Activated CD8-positive, alpha-beta memory T cell treated with anti-CD3 and anti-CD28 coated beads for 36 hours (primary cell): ENCODE measurements at regions not wholly inside any gene's neighbourhood (a gene's known extent, or its start where the extent isn't known, plus 50 kb on each side); places are given as distances from the start of the nearest gene placed in this dataset.
"Not testable (repeated sequence)": the region's sequence is repeated elsewhere in the genome, so short reads cannot be mapped to it uniquely, and the experiment has no call there.

Experiments used
- CTCF ChIA-PET: fragments of 350-600 bp; sonication (Branson Sonifier 250); formaldehyde crosslinking; loops from one replicate; lab custom pipeline; 2021; ENCODE audit warnings: antibody characterized with exemption; lab: Charles Lee
- POLR2A ChIA-PET: fragments of 350-600 bp; sonication (Branson Sonifier 250); formaldehyde crosslinking; loops from one replicate; lab custom pipeline; 2021; ENCODE audit warnings: antibody characterized with exemption; lab: Charles Lee

DNA sequence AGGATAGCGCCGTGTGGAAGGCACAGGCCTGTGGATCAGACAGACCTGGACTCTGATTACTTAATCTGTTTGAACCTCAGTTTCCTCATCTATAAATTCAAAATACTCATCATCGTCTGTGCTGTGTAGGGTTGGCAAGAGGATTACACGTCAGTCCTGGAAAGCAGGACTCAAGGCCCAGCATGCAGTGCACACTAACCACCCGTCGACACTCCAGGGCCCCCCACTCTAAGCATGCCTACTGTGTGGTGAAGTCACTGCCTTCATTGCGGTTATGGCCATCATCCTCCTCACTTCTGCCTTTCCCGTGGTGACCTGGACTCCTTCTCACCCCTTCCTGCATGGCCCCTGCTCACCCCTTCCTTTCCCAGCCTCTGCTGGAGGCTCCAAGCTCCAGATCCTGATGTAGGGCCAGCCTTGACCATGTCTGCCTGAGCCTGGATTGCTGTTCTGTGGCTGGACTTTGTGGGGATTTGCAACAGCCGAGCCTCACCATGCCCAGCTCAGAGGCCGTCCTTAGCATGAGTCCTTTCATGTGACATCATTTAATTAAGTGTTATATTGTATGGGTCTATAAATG lies 1158.0 kb downstream of the TBC1D22A start:
- ChIA-PET POLR2A (no interaction called here), CTCF (no interaction called here)

DNA sequence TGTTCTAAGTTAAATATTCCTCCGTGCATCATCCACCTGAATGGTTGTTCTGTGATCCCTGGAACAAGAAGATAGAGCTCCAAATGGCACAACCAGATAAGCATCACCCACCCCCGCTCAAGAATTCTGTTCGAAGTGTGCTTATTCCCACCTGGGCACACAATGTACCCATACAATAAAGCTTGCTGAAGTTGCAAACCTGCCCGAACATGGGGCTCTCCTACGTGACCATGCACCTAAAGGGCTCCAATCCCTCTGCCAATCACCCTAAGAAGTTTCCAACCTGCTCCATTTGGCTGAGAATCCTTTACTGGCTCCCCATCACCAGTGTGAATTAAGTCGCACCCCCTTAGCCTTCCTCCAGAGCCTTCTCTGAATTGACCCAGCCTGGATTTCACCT lies 1157.4 kb downstream of the TBC1D22A start:
- ChIA-PET POLR2A (no interaction called here), CTCF (no interaction called here)

DNA sequence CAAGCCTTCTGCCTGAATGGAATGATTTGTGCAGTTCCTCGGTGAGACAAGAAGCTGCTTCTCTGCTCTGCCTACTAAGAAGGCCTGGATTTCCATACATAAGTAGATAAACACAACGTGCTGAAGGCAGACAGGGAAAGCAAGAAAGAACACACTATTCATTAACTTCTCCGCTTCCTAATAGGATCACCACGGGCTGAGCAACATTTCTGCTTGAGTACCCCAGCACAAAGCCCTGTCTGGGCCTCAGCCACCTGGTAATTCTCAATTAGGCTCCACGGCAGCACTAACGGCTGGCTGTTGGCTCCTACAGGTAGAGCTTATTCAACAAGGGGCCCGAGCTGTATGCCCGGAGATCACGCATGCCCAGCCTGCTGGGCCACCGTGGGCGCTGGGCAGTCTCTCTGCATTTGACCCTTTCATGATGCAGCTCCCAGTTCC lies 1156.6 kb downstream of the TBC1D22A start:
- ChIA-PET CTCF (no interaction called here), POLR2A (no interaction called here)

DNA sequence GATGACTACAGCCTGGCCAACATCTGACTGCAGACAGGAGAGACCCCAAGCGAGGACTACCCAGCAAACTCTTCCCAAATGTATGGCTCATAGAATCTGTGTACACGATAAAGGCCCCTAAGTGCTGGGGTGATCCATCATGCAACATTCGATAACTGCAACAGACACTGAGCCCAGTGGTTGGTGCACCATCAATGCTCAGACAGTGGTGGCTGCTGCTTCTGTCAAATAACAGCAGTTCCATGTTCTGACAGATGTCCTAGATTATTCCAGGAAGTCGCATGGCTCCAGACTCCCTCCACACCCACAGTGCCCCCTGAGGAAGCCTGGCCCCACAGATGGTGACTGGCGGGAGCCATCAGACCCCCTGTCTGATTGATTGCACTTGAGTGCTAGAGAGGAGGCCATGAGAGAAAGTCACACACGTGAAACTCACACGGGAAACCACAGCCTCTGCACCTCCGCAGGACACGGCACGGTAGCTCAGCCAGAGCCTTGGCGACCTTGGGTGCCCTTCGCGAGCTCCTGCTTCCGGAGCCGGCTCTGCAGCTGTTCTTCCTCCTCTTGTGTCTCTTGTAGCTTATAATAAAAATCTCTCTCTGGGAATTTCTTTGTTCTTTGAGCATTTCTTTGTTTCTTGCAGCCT lies 1155.9 kb downstream of the TBC1D22A start:
- ChIA-PET POLR2A (no interaction called here), CTCF (no interaction called here)

DNA sequence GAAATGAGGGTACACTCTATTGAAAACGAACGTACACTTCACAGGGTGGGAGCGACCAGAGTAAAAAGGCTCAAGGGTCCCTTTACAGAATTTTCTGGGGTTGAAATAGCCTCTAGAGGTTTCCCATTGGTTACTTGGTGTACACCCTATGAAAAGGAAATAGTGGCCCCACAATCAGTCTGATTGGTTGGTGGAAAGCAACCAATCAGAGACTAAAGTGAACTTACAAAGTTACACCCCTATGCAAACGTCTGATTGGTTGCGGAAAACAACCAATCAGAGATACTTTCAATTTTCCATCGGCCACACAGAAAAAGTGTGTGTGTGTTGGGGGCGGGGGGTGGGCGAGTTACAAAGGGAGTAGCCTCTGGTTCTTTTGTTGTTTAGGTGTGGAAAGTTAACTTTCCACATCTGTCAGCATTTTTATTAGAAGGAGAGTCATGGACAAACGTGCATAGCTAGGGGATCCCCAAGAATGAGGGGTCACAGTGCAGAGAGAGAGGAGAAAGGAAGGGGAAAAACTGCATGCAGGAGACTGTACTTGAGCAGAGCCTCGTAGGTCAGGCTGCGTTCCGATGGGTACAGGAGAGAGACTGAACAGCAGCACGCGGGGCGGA lies 1152.1 kb downstream of the TBC1D22A start:
- ChIA-PET POLR2A (no interaction called here), CTCF (no interaction called here)

DNA sequence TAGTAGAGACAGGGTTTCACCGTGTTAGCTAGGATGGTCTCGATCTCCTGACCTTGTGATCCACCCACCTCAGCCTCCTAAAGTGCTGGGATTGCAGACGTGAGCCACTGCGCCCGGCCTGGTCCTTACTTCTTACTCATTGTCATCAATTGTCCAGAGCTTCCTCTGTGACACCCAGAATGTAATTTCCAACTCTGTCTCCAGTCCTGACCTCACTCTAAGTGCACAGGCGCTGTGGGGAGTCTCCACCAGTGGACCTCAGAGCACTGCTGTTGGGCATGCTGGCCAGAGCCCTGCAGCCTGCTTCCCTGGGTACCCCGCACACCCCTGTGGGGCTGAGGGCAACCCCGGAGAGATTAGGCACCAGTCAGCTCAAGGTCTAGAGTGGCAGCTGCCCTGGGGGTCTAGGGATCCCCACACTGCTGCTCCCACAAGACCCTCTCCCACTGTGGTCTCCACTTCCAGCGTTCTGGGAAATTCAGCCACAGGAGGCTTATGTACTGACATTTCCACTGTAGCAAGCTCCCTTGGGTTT lies 1140.3 kb downstream of the TBC1D22A start:
- POLR2A ChIA-PET: no interaction called here
- CTCF ChIA-PET: no interaction called here

DNA sequence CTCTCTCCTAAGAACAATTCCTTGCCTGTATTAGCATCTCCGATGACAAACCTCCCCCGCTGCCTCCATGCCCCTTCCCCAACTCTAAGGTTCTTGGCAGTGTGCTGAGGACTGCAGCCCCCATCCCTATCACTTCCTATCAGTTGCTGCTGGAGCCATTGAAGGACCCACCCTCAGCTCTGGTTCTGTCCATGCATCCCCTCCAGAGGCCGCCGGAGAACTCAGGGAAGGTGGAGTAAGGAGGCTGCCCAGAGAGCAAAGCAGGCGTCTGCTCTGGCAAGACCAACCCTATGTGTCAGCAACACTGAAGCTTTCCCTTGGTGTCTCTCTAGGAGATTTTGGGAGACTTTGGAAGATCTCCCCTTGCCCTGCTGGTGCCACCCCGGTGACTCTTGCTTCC lies 1139.5 kb downstream of the TBC1D22A start:
- CTCF ChIA-PET: no interaction called here
- POLR2A ChIA-PET: no interaction called here

DNA sequence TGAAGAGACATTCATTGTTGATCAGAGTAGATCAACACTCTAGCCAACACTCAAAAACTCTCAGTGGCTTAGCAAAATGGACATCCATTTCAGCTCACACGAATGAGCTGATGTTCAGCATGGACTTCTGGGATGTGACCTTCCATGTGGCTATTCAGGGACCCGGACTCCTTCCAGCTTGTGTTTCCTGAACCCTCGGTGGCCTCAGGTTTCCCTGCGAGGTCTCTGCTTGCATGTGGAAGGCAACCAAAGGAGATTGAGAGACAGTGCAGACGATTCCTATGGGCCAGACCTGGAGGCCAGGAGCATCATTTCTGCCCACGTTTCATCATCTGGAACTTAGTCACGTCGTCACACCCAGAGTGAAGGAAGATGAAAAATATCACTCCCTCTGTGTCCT lies 1137.4 kb downstream of the TBC1D22A start:
- ChIA-PET CTCF (no interaction called here), POLR2A (no interaction called here)

DNA sequence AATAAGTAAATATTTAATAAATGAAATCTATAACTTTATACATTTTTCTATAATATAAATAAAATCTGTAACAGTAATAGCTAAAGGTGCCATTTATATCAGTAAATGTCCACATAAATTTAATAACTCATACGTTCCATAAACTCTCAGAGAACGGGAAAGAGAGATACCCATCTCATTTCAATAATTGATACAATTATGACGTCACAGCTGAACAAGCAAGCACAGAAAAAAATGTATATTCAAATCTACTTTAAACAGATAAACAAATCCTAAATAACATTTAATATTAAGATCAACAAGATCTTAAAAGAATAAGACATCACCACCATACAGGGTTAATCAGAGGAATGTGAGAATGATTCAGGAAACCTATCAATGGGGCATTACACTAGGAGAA lies 1136.5 kb downstream of the TBC1D22A start:
- CTCF ChIA-PET: no interaction called here
- POLR2A ChIA-PET: no interaction called here

DNA sequence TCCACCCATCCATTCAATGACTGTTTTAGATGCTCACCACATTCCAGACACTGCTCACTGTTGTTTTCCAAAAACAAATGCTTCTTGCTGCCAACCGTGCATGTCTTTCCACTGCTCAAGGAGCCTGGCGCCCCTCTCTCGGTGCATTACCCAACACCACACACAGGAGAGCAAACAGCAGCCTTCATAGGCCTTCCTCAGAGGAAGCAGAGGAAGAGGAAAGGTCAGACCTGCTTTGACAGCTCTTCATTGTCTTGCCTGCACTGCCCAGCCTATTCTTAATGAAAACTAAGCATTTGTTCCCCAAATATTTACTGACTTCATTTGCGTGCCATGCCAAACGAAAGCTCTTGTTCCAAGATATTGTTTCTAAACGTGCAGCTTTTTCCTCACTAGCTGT lies 1129.2 kb downstream of the TBC1D22A start:
- CTCF ChIA-PET: no interaction called here
- POLR2A ChIA-PET: no interaction called here

DNA sequence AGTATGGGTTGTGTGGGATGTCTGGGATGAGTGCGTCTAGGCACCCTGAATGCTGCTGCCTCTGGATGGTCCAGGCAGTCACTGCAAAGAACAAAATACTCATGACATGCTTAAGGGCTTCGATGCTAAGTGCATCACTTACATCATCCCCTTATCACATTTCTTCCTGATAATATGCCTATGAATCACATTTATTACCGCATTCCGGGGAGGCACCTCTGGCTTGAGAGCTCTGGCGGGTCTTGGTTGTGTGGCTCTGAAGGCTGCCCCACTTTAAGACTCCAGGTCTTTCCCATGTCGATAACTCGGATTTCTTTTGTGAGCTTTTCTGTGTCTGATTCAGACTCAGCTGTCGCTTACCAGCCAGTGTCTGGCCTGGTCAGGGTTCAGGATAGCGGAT lies 1126.4 kb downstream of the TBC1D22A start:
- POLR2A ChIA-PET: no interaction called here
- CTCF ChIA-PET: no interaction called here

DNA sequence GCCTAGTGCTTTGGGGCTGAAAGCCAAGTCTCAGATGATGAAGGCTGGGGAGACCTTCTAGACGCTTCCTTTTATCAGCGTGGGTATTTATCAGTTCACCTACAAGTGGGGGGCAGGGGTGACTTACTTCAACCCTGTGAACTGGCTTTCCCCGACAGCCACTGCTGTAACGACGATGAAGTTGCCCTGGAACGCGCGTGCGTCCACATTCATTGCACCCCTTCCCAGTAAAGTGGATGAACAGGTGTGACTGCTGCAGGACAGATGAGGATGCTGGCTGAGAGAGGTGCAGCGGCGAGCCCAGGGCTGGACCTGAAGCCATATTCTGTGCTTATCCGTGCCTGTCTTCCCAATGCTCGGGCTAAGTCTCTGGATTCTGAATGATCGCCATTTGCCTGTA lies 1122.3 kb downstream of the TBC1D22A start:
- ChIA-PET CTCF (no interaction called here), POLR2A (no interaction called here)

DNA sequence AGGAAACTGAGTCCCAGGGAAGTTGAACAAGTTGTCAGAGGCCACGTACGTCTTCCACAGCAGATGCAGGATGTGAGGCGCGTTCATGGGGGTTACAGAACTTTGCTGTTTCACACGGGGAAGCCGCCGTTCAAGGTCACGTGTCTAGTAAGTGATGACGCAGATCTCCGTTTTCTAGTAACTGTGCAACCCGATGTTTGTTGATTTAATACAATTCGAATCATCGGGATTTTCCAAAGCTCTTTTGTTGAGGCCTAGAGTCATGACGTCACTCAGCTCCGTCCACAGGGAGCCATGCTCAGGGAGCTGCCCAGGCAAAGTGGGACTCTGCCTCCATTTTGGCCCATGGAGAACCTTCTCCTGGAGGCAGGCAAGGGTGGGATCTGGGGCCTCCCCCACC lies 1121.8 kb downstream of the TBC1D22A start:
- ChIA-PET POLR2A (no interaction called here), CTCF (no interaction called here)

DNA sequence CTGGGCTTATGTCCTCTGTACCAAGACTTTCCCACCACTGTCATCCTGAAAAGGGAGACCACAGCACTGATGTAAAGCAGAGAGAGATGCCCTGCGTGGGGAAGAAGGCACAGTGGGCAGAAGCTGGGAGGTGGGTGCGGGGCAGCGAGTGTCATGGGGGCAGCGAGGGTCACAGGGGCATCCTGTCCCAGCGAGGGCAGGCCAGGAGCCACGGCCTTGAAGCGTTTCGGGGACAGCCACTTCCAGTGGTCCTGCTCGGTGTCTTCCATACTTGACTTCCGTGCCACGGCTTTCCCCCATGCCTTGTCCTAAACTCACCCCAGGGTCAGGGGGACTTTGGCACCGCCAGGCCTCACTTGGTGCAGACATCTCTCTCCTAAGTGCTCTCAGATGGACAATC lies 1121.3 kb downstream of the TBC1D22A start:
- POLR2A ChIA-PET: no interaction called here

DNA sequence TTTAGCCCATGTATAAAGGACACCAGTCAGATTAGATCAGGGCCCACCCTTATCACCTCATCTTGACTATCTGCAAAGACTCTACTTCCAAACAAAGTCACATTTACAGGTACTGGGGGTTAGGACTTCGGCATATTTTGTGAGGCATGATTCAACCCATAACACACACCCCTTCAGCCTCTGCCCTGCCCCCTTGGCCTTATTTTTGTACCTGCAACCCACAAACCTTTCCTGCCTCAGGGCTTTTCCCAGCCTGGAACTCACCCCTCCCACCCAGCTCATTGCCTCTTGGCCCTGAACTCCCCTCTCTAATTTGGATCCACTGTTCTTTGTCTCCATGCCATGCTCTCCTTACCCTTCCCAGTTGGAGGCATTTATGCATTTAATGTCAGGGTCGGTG lies 1116.9 kb downstream of the TBC1D22A start:
- POLR2A ChIA-PET: no interaction called here
- CTCF ChIA-PET: no interaction called here

More for the DNA sequence above, 1121.3 kb downstream of the TBC1D22A start:
- CTCF ChIA-PET: no interaction called here

DNA sequence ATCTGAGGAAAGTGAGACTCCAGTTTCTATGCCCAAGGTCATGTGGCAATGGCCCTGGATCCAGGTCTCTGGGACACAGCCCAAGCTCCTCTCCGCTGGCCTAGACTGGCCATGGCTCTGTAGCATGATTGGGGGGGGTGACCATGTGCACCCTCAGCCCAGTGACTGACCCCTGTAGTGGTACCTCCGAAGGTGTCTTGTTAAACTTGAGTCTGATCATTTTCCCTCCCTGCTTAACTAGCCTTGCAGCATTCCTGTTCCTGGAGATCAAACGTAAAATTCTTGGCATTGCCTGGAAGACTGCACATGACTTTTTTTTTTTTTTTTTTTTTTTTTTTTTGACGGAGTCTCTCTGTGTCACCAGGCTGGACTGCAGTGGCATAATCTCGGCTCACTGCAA lies 1116.0 kb downstream of the TBC1D22A start:
- ChIA-PET POLR2A (no interaction called here), CTCF (no interaction called here)

DNA sequence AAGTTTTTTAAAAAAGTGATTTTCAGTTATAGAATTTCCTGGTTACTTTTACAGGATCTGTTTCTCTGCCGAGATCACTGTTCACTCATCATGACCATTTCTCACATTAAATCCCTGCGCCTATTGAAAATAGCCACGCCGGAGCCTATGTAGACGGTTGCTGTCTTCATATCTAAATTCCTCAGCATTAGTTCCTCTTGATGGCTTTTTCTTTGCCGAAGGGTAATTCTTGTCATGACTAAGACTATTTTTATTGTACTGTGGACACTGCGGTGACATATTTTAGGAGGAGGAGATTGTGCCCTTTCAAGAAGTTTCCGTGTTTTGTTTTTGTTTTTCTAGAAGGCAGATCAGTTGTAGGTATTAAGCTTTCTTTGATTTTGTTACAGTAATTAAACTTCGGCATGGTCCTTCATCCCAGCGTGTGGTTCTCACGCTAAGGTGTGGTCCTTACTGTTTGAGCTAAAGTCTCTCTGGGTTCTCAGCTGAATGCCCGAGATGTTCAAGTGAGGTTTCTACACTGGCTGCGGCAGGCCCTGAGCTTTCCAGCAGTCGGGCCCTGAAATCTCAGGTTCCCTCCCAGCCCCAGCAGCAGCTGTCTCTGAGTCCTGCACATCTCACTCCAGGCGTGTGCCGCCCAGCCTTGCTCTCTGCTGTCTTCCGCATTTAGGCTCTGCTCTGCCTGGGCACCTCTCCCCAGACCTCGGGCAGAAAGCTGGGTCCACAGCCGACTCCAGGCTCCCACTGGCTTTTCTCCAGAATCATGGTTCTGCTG lies 1110.5 kb downstream of the TBC1D22A start:
- POLR2A ChIA-PET: no interaction called here
- CTCF ChIA-PET: no interaction called here

DNA sequence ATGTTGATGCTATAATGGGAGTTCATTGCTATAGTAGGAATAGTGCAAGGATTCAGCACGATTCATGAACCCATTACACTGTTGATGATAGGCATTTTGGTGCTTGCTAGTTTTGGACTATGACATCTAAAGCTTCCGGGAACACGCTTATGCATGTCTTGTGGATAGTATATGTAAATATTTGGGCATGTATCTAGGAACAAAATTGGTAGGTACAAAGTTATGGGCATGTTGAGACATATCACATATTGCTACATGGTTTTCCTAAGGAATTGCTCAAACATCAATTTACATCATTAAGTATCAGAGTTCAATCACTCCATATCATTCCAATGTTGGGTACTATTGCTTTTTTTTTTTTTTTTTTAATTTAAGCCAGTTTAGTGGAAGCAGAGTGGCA lies 1103.2 kb downstream of the TBC1D22A start:
- ChIA-PET CTCF (no interaction called here), POLR2A (no interaction called here)

DNA sequence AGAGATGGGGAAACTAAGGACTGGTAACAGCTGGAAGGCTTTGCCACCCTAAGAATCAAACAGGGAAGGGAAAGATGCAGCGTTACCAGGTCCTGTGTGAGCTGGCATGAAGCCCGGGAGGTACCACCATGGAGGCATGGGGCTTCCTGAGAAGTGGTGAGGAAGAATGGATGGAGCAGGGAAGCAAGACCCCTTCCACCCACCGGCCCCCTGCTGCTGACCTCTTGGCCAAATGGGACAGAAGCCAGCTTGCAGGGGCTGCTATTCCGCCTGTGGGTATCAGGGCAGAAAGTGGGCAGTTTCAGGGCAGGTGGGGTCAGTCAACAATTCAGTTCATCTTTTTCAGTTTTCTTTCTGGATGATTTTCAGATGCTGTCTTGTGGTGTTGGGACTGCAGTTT lies 1099.9 kb downstream of the TBC1D22A start:
- ChIA-PET POLR2A (no interaction called here), CTCF (no interaction called here)

DNA sequence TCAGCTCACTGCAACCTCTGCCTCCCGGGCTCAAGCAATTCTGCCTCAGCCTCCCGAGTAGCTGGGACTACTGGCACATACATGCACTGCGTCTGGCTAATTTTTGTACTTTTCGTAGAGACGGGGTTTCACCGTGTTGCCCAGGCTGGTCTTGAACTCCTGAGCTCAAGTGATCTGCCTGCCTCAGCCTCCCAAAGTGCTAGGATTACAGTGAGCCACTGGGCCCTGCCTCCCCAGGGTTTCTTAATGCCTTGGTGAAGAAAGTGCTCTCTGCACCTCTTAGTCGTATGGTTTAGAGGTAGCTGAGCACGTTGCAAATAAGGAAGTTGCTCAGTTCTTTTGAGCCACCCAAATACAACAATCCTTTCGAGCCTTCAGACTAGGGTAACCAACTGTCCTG lies 1098.5 kb downstream of the TBC1D22A start:
- CTCF ChIA-PET, POLR2A ChIA-PET: not testable (repeated sequence)
